Esophagus squamous epithelium (tissue), 4 donors: ENCODE measurements at regions not wholly inside any gene's neighbourhood (a gene's known extent, or its start where the extent isn't known, plus 50 kb on each side); places are given as distances from the start of the nearest gene placed in this dataset.

Experiments used
- POLR2A ChIP-seq, 4 donors: fragments of 450-650 bp; IDR thresholded peaks; one replicate each; pipeline ENCODE4 v1.6.1; 2017; ENCODE audit warnings: antibody characterized with exemption in 4 of 4, mild to moderate bottlenecking in 4 of 4, moderate library complexity in 3 of 4
- TF ChIP-seq, protein P1 (sequence below), 6 experiments: fragments of 450-650 bp in 4 of 6; fragments of 200-600 bp in 2 of 6; sonication (generic) in 2 of 6; IDR thresholded peaks; one replicate each; pipeline ENCODE4 v1.5.1; 2016 to 2019; ENCODE audit warnings: antibody characterized with exemption in 6 of 6, mild to moderate bottlenecking in 4 of 6, moderate library complexity in 4 of 6

DNA sequence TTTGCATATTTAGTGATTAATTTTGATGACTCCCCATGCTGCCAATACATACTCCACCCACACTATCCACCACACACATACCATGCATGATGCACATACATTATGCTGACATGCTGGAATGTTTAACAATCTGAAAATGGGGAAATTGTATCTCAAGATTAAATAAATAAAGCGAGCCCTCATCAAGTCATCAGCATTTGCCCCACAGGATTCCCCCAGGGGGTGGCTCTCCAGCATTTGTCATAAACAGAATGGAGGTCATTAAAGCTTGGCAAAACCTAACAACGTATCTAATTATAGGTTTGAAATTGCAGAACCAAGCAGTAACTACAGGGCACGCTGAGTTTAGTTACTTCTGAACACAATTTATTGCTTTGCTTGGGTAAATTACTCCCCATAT is 141.2 kb upstream of the TACR1 start:
- no peak for TF ChIP-seq POLR2A (IDR thresholded peaks at IDR 0.05)
- TF ChIP-seq, protein P1, sequence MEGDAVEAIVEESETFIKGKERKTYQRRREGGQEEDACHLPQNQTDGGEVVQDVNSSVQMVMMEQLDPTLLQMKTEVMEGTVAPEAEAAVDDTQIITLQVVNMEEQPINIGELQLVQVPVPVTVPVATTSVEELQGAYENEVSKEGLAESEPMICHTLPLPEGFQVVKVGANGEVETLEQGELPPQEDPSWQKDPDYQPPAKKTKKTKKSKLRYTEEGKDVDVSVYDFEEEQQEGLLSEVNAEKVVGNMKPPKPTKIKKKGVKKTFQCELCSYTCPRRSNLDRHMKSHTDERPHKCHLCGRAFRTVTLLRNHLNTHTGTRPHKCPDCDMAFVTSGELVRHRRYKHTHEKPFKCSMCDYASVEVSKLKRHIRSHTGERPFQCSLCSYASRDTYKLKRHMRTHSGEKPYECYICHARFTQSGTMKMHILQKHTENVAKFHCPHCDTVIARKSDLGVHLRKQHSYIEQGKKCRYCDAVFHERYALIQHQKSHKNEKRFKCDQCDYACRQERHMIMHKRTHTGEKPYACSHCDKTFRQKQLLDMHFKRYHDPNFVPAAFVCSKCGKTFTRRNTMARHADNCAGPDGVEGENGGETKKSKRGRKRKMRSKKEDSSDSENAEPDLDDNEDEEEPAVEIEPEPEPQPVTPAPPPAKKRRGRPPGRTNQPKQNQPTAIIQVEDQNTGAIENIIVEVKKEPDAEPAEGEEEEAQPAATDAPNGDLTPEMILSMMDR (IDR thresholded peaks at IDR 0.05): no peak
